Islet precursor cell (in vitro differentiated cells): ENCODE measurements at regions not wholly inside any gene's neighbourhood (a gene's known extent, or its start where the extent isn't known, plus 50 kb on each side); places are given as distances from the start of the nearest gene placed in this dataset.

Experiments used
- DNase-seq: peaks from one replicate; pipeline ENCODE4 v3.0.0-alpha.2; 2018

- DNase-seq: no peak
Measured at GRCh38 chr2:194203898-194204297, 1453.1 kb upstream of the SLC39A10 start.

DNA sequence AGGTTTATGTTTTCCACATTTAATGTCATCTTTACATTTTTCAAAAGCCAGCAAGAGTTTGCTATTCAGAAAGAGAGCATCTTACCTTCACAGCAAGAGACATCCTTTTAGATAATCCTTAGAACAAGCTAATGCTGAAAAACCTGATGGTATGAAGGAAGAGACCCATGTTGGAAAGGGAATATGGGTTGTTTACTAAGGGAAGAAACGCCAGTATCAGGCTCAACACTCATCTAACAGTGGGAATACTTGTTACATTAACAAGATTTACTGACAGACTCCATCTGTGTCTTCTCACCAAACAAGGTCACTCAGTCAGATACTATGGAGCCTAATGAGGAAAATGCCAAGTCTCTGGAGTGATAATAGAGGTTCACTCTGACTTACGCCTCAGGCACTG is 1474.1 kb upstream of the SLC39A10 start:
- DNase-seq: no peak

DNA sequence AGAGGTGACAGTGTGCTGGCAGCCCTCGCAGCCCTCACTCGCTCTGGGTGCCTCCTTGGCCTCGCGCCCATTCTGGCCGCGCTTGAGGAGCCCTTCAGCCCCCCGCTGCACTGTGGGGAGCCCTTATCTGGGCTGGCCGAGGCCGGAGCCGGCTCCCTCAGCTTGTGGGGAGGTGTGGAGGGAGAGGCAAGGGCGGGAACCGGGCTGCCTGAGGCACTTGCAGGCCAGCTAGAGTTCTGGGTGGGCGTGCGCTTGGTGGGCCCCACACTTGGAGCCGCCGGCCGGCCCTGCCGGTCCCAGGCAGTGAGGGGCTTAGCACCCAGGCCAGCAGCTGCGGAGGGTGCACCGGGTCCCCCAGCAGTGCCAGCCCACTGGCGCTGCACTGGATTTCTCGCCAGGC is 1480.9 kb upstream of the SLC39A10 start:
- no peak for DNase-seq

GRCh38 chr2:194166818-194167217 is 1490.2 kb upstream of the SLC39A10 start:
- DNase-seq: no peak

DNA sequence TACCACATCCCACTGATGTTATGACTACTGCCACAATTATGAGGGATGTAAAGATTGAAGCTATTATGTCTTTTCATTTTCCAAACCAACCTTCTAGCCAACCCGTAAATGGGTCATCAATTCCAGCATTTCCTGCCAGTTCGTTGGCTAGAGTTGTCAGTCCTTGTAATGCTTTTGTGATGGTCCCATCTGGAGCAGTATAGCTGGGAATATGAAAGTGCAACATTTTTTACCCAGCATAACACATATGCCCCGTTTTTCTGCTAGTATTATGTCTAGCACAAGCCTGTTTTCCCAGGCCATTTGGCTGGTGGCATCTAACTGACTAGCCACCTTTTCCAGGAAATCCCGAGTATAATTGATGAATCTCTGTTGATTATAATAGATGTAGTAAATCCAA is 1501.6 kb upstream of the SLC39A10 start:
- DNase-seq: no peak

DNA sequence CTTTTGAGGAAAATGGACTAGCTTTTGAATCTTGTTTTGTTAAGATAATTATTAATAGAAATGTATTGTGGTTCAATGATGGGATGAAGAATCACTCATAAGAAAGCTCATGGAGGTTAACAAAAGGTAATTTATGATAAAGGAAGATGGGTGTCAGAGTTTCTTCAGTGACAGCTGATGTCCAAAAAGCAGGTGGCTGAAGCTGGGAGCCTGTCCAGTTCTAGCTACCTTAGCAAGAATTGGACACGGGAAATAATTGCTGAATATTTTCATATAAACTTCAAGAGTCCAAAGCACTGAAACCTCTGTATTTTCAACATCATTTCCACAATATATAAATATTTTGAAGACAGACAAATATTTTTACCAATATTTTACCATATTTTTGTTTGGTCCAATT is 1505.8 kb upstream of the SLC39A10 start:
- no peak for DNase-seq

GRCh38 chr2:194135463-194135862 is 1521.6 kb upstream of the SLC39A10 start:
- no peak for DNase-seq

DNA sequence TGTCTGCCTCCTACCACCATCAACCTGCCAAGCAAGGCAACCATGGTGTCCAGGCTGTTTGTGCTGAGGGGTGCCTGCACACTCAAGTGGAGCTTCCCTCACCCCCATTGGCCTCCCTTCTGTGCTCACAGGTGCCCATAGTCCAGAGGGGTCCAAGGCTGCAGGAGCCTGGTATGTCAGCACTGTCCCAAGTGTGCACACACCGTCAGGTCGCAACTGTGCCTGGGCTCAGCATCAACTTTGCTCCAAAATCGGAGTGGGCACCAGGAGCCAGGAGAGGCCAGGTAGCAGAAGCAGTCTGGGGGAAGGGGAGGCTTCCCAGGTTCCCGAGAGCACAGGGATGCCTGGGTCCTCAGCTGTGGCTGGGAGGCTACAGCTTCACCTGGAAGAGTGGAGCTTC is 1528.2 kb upstream of the SLC39A10 start:
- no peak for DNase-seq

- DNase-seq: no peak
Measured at GRCh38 chr2:194126418-194126817, 1530.6 kb upstream of the SLC39A10 start.

DNA sequence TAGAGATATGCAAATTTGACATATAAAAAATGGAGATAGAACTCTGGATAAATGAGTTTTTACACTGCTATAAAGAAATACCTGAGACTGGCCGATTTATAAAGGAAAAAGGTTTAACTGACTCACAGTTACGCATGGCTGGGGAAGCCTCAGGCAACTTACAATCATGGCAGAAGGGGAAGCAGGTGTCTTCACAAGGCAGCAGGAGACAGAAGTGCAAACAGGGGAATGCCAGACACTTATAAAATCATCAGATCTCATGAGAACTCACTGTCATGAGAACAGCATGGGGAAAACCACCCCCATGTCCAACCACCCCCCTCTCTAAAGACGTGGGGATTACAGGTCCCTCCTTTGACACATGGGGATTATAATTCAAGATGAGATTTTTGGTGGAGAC is 1540.2 kb upstream of the SLC39A10 start:
- no peak for DNase-seq

DNA sequence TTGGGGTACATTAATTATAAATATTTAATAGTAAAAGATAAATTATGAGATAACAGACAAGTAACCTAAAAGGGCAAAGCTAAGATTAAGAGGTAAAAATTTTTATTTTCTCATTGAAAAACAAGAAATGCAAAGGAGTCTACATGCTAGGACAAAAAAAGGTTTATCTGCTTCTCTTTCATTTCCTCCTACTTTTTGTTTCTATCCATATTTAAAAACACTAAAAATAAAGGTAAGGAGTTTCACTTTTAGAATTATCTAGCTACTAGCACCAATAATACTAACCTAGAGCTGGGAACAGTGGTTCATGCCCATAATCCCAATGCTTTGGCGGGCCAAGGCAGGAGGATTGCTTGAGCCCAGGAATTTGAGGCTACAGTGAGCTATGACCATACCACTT is 1551.7 kb upstream of the SLC39A10 start:
- DNase-seq: no peak

DNA sequence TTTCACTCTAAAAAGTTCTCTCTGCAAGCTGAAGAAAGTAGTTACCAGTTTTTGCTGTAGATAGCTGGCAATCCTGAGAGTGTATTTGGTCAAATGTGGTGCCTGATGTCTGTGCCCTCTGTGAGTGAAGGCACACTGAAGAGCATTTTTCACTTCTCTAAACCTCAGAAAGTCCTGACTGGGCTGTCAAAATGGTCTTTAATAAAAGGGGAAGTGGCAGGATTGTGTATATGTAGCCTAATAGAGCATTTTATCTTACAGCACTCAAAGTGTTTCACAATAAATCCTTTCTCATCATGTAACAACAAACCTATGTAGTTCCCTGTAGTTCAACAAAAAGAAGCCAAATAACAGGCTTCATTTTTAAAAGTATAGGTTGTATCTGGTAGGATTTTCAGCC is 1552.3 kb upstream of the SLC39A10 start:
- no peak for DNase-seq

DNA sequence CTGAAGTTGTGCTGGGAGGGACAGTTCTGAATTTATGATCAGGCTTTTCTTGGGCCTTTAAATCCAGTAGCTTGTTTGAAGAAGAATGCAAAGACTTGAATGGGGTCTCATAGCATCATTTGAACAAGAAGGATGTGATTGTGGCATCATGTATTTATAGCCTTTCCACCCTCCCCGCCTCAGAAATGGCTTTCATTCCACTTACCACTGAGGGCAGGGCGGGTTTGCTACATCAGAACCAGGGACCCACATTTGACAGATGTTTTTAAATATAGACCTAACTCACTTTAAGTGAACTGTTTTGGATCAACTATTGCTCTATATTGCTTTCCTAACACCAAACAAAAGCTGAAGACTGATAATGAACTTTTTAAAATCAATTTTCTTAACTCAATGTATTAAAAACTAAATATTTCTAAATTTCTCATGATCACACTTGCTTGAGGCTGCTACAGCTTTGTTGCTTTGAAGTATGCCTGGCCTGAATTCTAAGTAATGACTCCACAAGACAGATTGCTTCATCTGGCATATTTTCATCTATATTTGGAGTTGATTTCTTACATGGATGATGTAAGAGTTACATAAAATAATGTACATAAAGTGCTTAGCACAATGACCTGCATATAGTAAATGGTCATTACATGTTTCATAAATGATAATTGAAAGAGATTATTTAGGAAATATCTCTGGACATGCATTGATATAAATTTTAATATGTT is 1552.9 kb upstream of the SLC39A10 start:
- DNase-seq: no peak

GRCh38 chr2:194102546-194102945 is 1554.5 kb upstream of the SLC39A10 start:
- no peak for DNase-seq

- DNase-seq: no peak
Measured at GRCh38 chr2:194100201-194100600, 1556.8 kb upstream of the SLC39A10 start.

- no peak for DNase-seq
Measured at GRCh38 chr2:194096402-194096801, 1560.6 kb upstream of the SLC39A10 start.

GRCh38 chr2:194095359-194095758 is 1561.7 kb upstream of the SLC39A10 start:
- DNase-seq: no peak

DNA sequence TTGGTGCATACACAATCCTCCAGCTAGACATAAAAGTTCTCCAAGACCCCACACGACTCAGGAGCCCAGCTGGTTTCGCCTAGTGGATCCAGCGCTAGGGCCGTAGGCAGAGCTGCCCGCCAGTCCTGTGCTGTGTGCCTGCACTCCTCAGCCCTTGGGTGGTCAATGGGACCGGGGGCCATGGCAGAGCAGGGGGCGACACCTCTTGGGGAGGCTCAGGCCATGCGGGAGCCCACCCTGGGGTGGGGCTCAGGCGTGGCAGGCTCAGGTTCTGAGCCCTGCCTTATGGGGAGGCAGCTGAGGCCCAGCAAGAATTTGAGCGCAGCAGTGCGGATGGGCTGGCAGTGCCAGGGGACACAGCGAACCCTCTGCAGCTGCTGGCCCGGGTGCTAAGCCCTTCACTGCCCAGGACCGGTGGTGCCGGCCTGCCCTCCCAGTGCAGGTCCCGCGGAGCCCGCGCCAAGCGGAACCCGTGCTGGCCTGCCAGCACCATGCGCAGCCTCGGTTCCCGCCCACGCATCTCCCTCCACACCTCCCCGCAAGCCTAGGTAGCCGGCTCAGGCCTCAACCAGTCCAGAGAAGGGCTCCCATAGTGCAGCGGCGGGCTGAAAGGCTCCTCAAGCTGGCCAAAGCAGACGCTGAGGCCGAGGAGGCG is 1566.6 kb upstream of the SLC39A10 start:
- DNase-seq: no peak

- DNase-seq: no peak
Measured at GRCh38 chr2:194087089-194087958, 1569.7 kb upstream of the SLC39A10 start.

DNA sequence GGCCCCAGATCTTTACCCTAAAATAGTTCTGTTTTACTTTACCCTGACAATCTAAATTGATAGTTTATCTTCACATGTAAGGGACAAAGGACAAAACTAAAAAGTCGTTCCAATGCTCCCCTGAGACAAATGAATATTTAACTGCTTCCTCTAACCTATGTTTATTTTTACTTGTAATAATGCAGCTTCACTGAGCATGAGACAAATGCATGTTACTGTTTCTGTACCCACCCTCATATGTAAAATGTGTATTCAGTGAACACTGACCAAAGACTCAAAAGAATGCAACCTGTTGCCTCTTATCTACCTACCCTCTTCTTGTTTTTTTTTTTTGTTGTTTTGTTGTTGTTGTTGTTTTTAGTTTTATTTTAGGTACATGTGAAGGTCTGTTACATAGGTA is 1570.9 kb upstream of the SLC39A10 start:
- DNase-seq: no peak

GRCh38 chr2:194079989-194080388 is 1577.0 kb upstream of the SLC39A10 start:
- DNase-seq: no peak

- no peak for DNase-seq
Measured at GRCh38 chr2:194077366-194077765, 1579.7 kb upstream of the SLC39A10 start.

DNA sequence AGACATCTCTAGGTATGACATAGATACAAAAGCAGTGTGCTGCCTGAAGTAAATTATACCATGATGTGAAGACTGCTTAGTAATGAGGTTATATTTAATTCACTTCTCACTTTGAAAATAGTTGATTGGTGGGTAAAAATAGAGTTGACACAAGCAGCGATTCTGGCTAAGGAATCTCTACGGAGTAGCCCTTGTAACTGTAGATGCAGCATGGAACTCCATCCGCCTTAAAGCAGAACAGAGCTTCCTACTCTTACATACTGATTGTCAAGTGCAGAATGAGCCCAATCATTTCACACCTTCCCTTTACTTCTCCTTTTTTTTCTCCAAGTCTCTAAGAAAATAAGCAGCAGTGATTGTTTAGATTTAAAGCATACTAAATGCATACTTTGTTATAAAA is 1594.6 kb upstream of the SLC39A10 start:
- no peak for DNase-seq

GRCh38 chr2:194060269-194060668 is 1596.8 kb upstream of the SLC39A10 start:
- DNase-seq: no peak
